Nephron progenitor cell (in vitro differentiated cells): ENCODE measurements at regions not wholly inside any gene's neighbourhood (a gene's known extent, or its start where the extent isn't known, plus 50 kb on each side); places are given as distances from the start of the nearest gene placed in this dataset.

Experiments used
- DNase-seq: peaks from one replicate; pipeline ENCODE4 v3.0.0; 2021
- H3K27ac Mint-ChIP-seq: 2 replicates; pipeline ENCODE4 v1.8.0; 2021; ENCODE audit warnings: mild to moderate bottlenecking, moderate library complexity, mixed read lengths
- H3K27me3 Mint-ChIP-seq: 2 replicates; pipeline ENCODE4 v1.8.0; 2021; ENCODE audit warnings: mild to moderate bottlenecking, low read depth, mixed read lengths; ENCODE audit not compliant: poor library complexity
- H3K36me3 Mint-ChIP-seq: 2 replicates; pipeline ENCODE4 v1.8.0; 2021; ENCODE audit warnings: low read depth, mixed read lengths
- H3K4me1 Mint-ChIP-seq: 2 replicates; pipeline ENCODE4 v1.8.0; 2021; ENCODE audit warnings: mixed read lengths
- H3K4me3 Mint-ChIP-seq: 2 replicates; pipeline ENCODE4 v1.8.0; 2021; ENCODE audit warnings: mild to moderate bottlenecking, moderate library complexity, mixed read lengths
- H3K9me3 Mint-ChIP-seq: 2 replicates; pipeline ENCODE4 v1.8.0; 2021; ENCODE audit warnings: mild to moderate bottlenecking, moderate library complexity, mixed read lengths
- CTCF ChIP-seq: fragments of 200-600 bp; sonication (generic); IDR thresholded peaks from 2 replicates; pipeline ENCODE4 v1.5.0; 2021; ENCODE audit warnings: antibody characterized with exemption

DNA sequence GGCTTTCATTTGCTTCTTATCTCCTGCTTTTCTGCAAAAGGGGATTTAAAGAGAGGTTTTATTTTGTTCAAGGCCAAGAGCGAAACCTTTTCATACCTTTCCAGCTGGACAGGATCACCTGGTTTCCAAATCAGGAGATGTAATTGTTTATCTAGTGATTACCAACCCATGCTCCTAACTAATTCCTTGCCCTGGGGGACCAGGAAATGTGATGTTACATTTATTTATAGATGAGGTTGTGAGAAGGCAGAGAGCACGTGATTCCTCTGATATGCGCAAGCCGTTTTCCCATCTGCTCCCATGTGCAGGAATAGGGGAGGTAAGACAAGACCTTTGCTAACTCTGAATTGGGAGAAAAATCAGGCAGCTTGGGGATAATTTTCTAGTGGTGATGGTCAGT is 507.2 kb upstream of the LARGE1 start:
- Mint-ChIP-seq H3K4me1 (no peaks in the 10 kb centered on the region), H3K27me3 (peaks cover 19% of the 10 kb centered on the region), H3K27ac (no peak overlapping the region), H3K36me3 (no peaks in the 10 kb centered on the region), H3K9me3 (no peaks in the 10 kb centered on the region), H3K4me3 (no peak overlapping the region)
- no peak for TF ChIP-seq CTCF
- DNase-seq = no peak

DNA sequence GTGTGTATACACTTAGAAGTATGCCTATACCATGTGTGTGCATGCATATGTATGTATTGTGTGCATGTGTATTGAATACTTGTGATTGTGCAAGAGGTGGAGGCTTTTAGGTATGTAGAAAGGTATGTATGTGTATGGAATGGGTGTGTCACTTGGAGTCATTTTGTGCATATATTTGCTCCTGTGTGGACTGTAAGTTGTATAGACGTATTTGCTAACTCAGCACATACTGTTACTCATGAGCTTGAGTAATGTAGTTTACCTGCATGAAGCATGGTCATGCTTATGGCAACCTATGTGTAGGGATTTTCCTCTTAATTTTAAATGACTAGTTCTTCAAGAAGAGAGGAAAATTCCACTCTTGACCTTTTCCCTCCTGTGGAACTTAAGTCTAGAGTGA is 507.6 kb upstream of the LARGE1 start:
- Mint-ChIP-seq H3K4me3 (no peak overlapping the region), H3K9me3 (no peaks in the 10 kb centered on the region), H3K27me3 (peaks cover 19% of the 10 kb centered on the region), H3K4me1 (no peaks in the 10 kb centered on the region), H3K36me3 (no peaks in the 10 kb centered on the region), H3K27ac (no peak overlapping the region)
- DNase-seq = no peak
- TF ChIP-seq CTCF = no peak

GRCh38 chr22:34429314-34429713 is 509.0 kb upstream of the LARGE1 start:
- H3K9me3 Mint-ChIP-seq = no peaks in the 10 kb centered on the region
- H3K27me3 Mint-ChIP-seq = peaks cover 16% of the 10 kb centered on the region
- no peak for DNase-seq
- no peak overlapping the region for H3K27ac Mint-ChIP-seq
- TF ChIP-seq CTCF = no peak
- H3K4me3 Mint-ChIP-seq = no peak overlapping the region
- H3K36me3 Mint-ChIP-seq = no peaks in the 10 kb centered on the region
- H3K4me1 Mint-ChIP-seq = no peaks in the 10 kb centered on the region

GRCh38 chr22:34430386-34430785 is 510.1 kb upstream of the LARGE1 start:
- no peak for DNase-seq
- TF ChIP-seq CTCF = no peak
- H3K36me3 Mint-ChIP-seq = no peaks in the 10 kb centered on the region
- H3K27me3 Mint-ChIP-seq = peaks cover 9% of the 10 kb centered on the region
- H3K4me1 Mint-ChIP-seq = no peaks in the 10 kb centered on the region
- H3K4me3 Mint-ChIP-seq = no peak overlapping the region
- H3K27ac Mint-ChIP-seq = no peak overlapping the region
- H3K9me3 Mint-ChIP-seq = no peaks in the 10 kb centered on the region

GRCh38 chr22:34434371-34434770 is 514.1 kb upstream of the LARGE1 start:
- H3K27me3 Mint-ChIP-seq = peaks cover 6% of the 10 kb centered on the region
- no peak overlapping the region for H3K27ac Mint-ChIP-seq
- peaks cover under 1% of the 10 kb centered on the region for H3K4me1 Mint-ChIP-seq
- no peak overlapping the region for H3K4me3 Mint-ChIP-seq
- no peaks in the 10 kb centered on the region for H3K36me3 Mint-ChIP-seq
- no peak for TF ChIP-seq CTCF
- peaks cover 4% of the 10 kb centered on the region for H3K9me3 Mint-ChIP-seq
- DNase-seq = no peak

DNA sequence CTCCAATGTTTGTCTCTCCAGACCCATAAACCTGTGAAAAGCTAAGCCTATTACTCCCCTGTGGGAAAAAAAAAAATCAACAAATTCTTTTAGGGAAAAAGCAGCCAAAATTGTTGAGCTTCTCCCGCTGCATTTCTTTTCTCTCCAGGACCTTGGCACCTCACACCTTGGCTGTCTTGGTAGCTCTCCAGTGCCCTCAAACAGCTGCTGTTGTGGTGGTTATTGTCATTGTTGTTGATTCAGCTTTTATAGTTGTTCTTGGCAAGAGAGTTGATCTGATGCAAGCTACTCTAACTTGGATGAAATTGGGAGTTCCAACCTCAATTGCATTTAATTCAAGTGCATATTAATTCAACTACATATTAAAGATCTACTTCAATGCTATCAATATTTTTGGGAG is 516.9 kb upstream of the LARGE1 start:
- no peak for DNase-seq
- peaks cover 8% of the 10 kb centered on the region for H3K4me1 Mint-ChIP-seq
- no peak for TF ChIP-seq CTCF
- H3K27ac Mint-ChIP-seq = no peak overlapping the region
- no peak overlapping the region for H3K4me3 Mint-ChIP-seq
- no peaks in the 10 kb centered on the region for H3K36me3 Mint-ChIP-seq
- H3K9me3 Mint-ChIP-seq = peaks cover 4% of the 10 kb centered on the region
- H3K27me3 Mint-ChIP-seq = peaks cover 10% of the 10 kb centered on the region
